Naive thymus-derived CD4-positive, alpha-beta T cell (primary cell): ENCODE measurements at regions not wholly inside any gene's neighbourhood (a gene's known extent, or its start where the extent isn't known, plus 50 kb on each side); places are given as distances from the start of the nearest gene placed in this dataset.
A peak's percentile ranks its signal among the peaks of the same experiment; 100 is the strongest.

Experiments
- ATAC-seq: fragments of 150-1000 bp; cut with Tn5 transposase; 2 replicates; pipeline ENCODE4 v1.10.0; 2021; ENCODE audit warnings: mild to moderate bottlenecking, moderate library complexity
- CTCF ChIA-PET: fragments of 350-600 bp; sonication (Branson Sonifier 250); formaldehyde crosslinking; loops from one replicate; lab custom pipeline; 2021; ENCODE audit warnings: antibody characterized with exemption; lab: Charles Lee
- POLR2A ChIA-PET: fragments of 350-600 bp; sonication (Branson Sonifier 250); formaldehyde crosslinking; loops from one replicate; lab custom pipeline; 2021; ENCODE audit warnings: antibody characterized with exemption, inconsistent platforms; lab: Charles Lee
- DNase-seq, 9 donors: peaks; one replicate each; pipeline versions ENCODE4 v3.0.0 to v3.0.0-alpha.2; 2020 to 2022; ENCODE audit warnings: mixed read lengths in 1 of 9
- H3K27ac ChIP-seq: one replicate; pipeline ENCODE4 v1.7.0; 2013; ENCODE audit warnings: mild to moderate bottlenecking, low read depth, low read length, moderate library complexity
- H3K27me3 ChIP-seq, 2 donors: one replicate each; pipeline ENCODE4 v1.7.0; 2013; ENCODE audit warnings: low read length in 2 of 2, mild to moderate bottlenecking in 2 of 2, moderate library complexity in 2 of 2; ENCODE audit not compliant: control insufficient read depth in 2 of 2, insufficient read depth in 2 of 2
- H3K36me3 ChIP-seq, 3 experiments: 1 replicate in 2 of 3; 2 replicates in 1 of 3; pipeline ENCODE4 v1.7.0; 2013; ENCODE audit warnings: low read length in 3 of 3, mild to moderate bottlenecking in 3 of 3, moderate library complexity in 1 of 3; ENCODE audit not compliant: insufficient read depth in 3 of 3, control insufficient read depth in 2 of 3
- H3K4me1 ChIP-seq, 2 donors: one replicate each; pipeline ENCODE4 v1.7.0; 2013; ENCODE audit warnings: low read length in 2 of 2, mild to moderate bottlenecking in 2 of 2, moderate library complexity in 1 of 2; ENCODE audit not compliant: control insufficient read depth in 2 of 2, insufficient read depth in 2 of 2
- H3K4me3 ChIP-seq: 2 replicates; pipeline ENCODE4 v1.7.0; 2013; ENCODE audit warnings: mild to moderate bottlenecking, low read length
- H3K9me3 ChIP-seq, 3 experiments: 1 replicate in 2 of 3; 2 replicates in 1 of 3; pipeline ENCODE4 v1.7.0; 2013; ENCODE audit warnings: low read length in 3 of 3; ENCODE audit not compliant: control insufficient read depth in 2 of 3
- H3K27ac Mint-ChIP-seq, 9 donors: one replicate each; pipeline ENCODE4 v1.8.0; 2020 to 2022; ENCODE audit warnings: mixed read lengths in 9 of 9, mild to moderate bottlenecking in 8 of 9, moderate library complexity in 5 of 9, inconsistent platforms in 2 of 9
- H3K27me3 Mint-ChIP-seq, 5 donors: one replicate each; pipeline ENCODE4 v1.8.0; 2021 to 2022; ENCODE audit warnings: mixed read lengths in 5 of 5, mild to moderate bottlenecking in 1 of 5
- H3K36me3 Mint-ChIP-seq, 5 donors: one replicate each; pipeline ENCODE4 v1.8.0; 2020 to 2022; ENCODE audit warnings: mixed read lengths in 5 of 5, mild to moderate bottlenecking in 3 of 5, inconsistent platforms in 1 of 5
- H3K4me1 Mint-ChIP-seq, 7 donors: one replicate each; pipeline ENCODE4 v1.8.0; 2020 to 2022; ENCODE audit warnings: mixed read lengths in 7 of 7, mild to moderate bottlenecking in 3 of 7, inconsistent platforms in 1 of 7
- H3K4me3 Mint-ChIP-seq, 10 donors: one replicate each; pipeline ENCODE4 v1.8.0; 2020 to 2022; ENCODE audit warnings: mild to moderate bottlenecking in 10 of 10, mixed read lengths in 10 of 10, moderate library complexity in 6 of 10, inconsistent platforms in 2 of 10
- H3K9me3 Mint-ChIP-seq, 11 donors: one replicate each; pipeline ENCODE4 v1.8.0; 2020 to 2022; ENCODE audit warnings: mixed read lengths in 11 of 11, mild to moderate bottlenecking in 4 of 11, inconsistent platforms in 1 of 11, moderate library complexity in 1 of 11
- intact Hi-C, 2 donors: fragments of 100-400 bp; cut with micrococcal nuclease; formaldehyde crosslinking; loops; one replicate each; pipeline ENCODE4 v1.15.1; 2023

DNA sequence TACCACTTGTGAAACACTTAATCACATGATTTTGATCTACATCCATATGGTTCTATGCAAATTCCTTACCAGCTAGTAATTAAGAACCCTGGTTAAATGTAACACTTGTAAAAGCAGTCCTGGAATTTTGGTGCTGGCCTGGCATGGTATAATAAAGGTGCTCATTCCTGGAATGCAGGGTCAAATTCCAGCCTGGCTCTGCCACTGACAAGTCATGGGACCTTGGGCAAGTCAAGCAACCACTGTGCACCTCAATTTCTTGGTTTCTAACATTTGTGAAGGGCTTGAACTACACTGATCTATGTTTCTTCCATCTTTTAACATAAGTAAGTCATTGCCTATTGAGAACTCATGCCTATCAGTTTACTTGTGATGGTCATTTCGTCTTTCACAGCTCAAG is 91.9 kb upstream of the PIK3CG start:
- Mint-ChIP-seq H3K4me1 (peaks cover 2 to 18% (median 6%) of the 10 kb centered on the region in 7 donors), H3K27ac (peak overlapping the region in 1 of 9 donors; percentile 31), H3K9me3 (peaks cover 0 to 7% (median 0%) of the 10 kb centered on the region in 11 donors), H3K4me3 (no peak overlapping the region), H3K36me3 (peaks cover 0 to 6% (median 3%) of the 10 kb centered on the region in 5 donors), H3K27me3 (peaks cover 0 to 12% (median 0%) of the 10 kb centered on the region in 5 donors)
- ChIA-PET POLR2A (no interaction called here), CTCF (no interaction called here)
- intact Hi-C loops: no loop called here
- no peaks in the 10 kb centered on the region for H3K36me3 ChIP-seq
- H3K27me3 ChIP-seq: no peaks in the 10 kb centered on the region
- DNase-seq (no peak), ATAC-seq (no peak)
- peaks cover 0 to 3% of the 10 kb centered on the region in 2 donors for H3K4me1 ChIP-seq
- H3K4me3 ChIP-seq: no peak overlapping the region
- H3K27ac ChIP-seq: no peak overlapping the region
- H3K9me3 ChIP-seq: no peaks in the 10 kb centered on the region

DNA sequence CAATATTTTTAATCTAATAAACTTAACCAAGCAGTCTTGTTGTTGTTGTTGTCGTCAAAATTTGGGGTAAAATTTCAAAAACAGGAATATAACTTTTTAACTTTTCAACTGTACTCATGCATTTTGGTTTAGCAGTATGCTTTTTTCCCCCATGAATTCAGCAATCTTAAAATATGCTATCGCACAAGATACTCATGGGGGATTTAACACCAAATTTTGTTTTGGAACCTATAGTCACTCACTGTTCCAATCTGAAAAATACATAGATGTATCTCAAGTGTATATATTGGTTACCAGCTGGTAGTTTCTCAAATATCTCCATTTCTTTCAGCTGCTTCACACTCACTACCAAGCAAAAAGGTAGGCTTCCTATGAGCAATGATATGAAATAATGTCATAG is 91.4 kb upstream of the PIK3CG start:
- ChIA-PET CTCF (no interaction called here), POLR2A (no interaction called here)
- Mint-ChIP-seq H3K9me3 (peaks cover 0 to 7% (median 0%) of the 10 kb centered on the region in 11 donors), H3K4me3 (no peak overlapping the region), H3K27me3 (peaks cover 0 to 12% (median 0%) of the 10 kb centered on the region in 5 donors), H3K4me1 (peaks cover 0 to 16% (median 1%) of the 10 kb centered on the region in 7 donors), H3K27ac (no peak overlapping the region), H3K36me3 (peaks cover 0 to 6% (median 3%) of the 10 kb centered on the region in 5 donors)
- Histone ChIP-seq H3K4me3 (no peak overlapping the region), H3K9me3 (no peaks in the 10 kb centered on the region), H3K4me1 (no peaks in the 10 kb centered on the region), H3K27me3 (no peaks in the 10 kb centered on the region), H3K27ac (no peak overlapping the region), H3K36me3 (no peaks in the 10 kb centered on the region)
- no peak for ATAC-seq
- no peak for DNase-seq
- intact Hi-C loops: no loop called here

DNA sequence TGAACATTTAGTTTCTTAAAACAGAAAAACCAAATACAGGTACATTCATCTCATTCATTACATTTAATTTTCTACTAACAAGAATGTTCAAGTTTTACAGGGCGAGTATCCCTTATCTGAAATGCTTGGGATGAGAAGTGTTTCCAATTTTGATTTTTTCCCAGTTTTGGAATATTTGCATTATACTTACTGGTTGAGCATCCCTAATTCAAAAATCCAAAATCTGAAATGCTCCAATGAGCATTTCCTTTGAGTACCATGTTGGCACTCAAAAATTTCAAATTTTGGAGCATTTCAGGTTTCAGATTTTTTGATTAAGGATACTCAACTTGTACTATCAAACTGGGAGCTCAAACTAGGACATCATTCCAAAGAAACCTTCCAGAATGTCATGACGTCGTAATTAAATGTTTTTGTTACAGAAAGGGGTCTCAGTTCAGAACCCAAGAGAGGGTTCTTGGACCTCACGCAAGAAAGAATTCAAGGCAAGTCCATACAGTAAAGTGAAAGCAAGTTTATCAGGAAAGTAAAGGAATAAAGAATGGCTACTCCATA is 90.8 kb upstream of the PIK3CG start:
- Histone ChIP-seq H3K4me3 (no peak overlapping the region), H3K9me3 (no peaks in the 10 kb centered on the region), H3K4me1 (no peaks in the 10 kb centered on the region), H3K27me3 (no peaks in the 10 kb centered on the region), H3K27ac (no peak overlapping the region), H3K36me3 (no peaks in the 10 kb centered on the region)
- DNase-seq: no peak
- Mint-ChIP-seq H3K9me3 (peaks cover 0 to 7% (median 0%) of the 10 kb centered on the region in 11 donors), H3K4me1 (peaks cover 0 to 12% (median 0%) of the 10 kb centered on the region in 7 donors), H3K36me3 (peaks cover 0 to 6% (median 3%) of the 10 kb centered on the region in 5 donors), H3K27ac (no peak overlapping the region), H3K27me3 (peaks cover 0 to 12% (median 0%) of the 10 kb centered on the region in 5 donors), H3K4me3 (no peak overlapping the region)
- ATAC-seq: no peak
- CTCF ChIA-PET: no interaction called here
- POLR2A ChIA-PET: no interaction called here
- intact Hi-C loops: no loop called here

DNA sequence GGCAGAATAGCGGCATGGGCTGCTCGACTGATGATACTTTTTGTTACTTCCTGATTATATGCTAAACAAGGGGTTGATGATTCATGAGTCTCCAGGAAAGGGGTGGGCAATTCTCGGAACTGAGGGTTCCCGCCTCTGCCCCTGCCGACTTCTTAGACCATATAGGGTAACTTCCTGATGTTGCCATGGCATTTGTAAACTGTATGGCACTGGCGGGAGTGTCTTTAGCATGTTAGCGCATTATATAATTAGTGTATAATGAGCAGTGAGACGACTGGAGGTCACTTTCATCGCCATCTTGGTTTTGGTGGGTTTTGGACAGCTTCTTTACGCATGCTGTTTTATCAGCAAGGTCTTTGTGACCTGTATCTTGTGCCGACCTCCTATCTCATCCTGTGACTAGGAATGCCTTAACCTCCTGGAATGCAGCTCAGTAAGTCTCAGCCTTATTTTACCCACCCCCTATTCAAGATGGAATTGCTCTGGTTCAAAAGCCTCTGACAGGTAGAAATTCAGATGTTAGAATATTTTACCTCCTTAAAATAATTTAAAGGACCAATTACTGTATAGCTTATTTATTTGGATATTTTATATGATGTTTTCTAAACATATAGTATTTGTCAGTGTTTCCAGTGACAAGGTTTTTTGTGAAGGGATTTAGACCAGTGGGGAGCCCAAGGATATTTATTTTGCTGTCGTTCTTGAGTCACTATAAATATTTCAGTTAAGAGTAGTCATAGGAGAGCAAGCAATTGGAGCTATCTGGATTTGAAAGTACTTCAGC is 90.1 kb upstream of the PIK3CG start:
- no peak overlapping the region for H3K4me3 Mint-ChIP-seq
- CTCF ChIA-PET: interaction anchor here (0.7 kb wide), 1 partner anchor 19 kb away, joined by 3 read pairs; no protein-coding TSS in a partner anchor
- H3K36me3 Mint-ChIP-seq: peaks cover 0 to 6% (median 3%) of the 10 kb centered on the region in 5 donors
- no peak for DNase-seq
- POLR2A ChIA-PET: no interaction called here
- intact Hi-C loops: no loop called here
- no peaks in the 10 kb centered on the region for H3K27me3 ChIP-seq
- peaks cover 0 to 10% (median 0%) of the 10 kb centered on the region in 7 donors for H3K4me1 Mint-ChIP-seq
- ATAC-seq: peak; percentile 29
- H3K4me1 ChIP-seq: no peaks in the 10 kb centered on the region
- H3K27me3 Mint-ChIP-seq: peaks cover 0 to 12% (median 0%) of the 10 kb centered on the region in 5 donors
- H3K36me3 ChIP-seq: no peaks in the 10 kb centered on the region
- no peak overlapping the region for H3K27ac ChIP-seq
- H3K4me3 ChIP-seq: no peak overlapping the region
- H3K9me3 Mint-ChIP-seq: peaks cover 0 to 7% (median 0%) of the 10 kb centered on the region in 11 donors
- H3K27ac Mint-ChIP-seq: no peak overlapping the region
- no peaks in the 10 kb centered on the region for H3K9me3 ChIP-seq

DNA sequence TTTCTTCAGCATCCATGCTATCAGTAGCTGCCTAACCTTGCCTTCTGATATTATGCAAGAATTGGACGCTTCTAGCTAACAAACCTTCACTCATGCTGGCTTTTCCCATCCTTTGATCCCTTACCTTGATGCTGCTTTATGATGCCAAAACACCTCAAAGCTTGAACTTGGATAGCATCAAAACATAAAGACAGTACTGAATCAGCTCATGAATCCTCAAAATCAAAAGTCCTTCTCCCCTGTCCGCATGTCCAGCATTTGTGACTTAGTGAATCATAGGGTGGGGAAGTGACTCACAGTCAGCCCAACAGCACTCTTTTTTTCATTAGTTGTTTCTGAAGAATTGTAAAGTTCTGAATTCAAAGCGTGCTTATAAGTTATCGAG is 89.5 kb upstream of the PIK3CG start:
- ATAC-seq (no peak), DNase-seq (no peak)
- Histone ChIP-seq H3K9me3 (no peaks in the 10 kb centered on the region), H3K27ac (no peak overlapping the region), H3K27me3 (no peaks in the 10 kb centered on the region), H3K4me3 (no peak overlapping the region), H3K36me3 (no peaks in the 10 kb centered on the region), H3K4me1 (no peaks in the 10 kb centered on the region)
- H3K9me3 Mint-ChIP-seq: peaks cover 0 to 7% (median 0%) of the 10 kb centered on the region in 11 donors
- ChIA-PET POLR2A (no interaction called here), CTCF (interaction anchor here (0.7 kb wide), 1 partner anchor 18 kb away, joined by 3 read pairs; no protein-coding TSS in a partner anchor)
- H3K27me3 Mint-ChIP-seq: peaks cover 0 to 12% (median 0%) of the 10 kb centered on the region in 5 donors
- peaks cover 0 to 6% (median 3%) of the 10 kb centered on the region in 5 donors for H3K36me3 Mint-ChIP-seq
- intact Hi-C loops: no loop called here
- H3K4me1 Mint-ChIP-seq: peaks cover 0 to 9% (median 0%) of the 10 kb centered on the region in 7 donors
- no peak overlapping the region for H3K27ac Mint-ChIP-seq
- no peak overlapping the region for H3K4me3 Mint-ChIP-seq

DNA sequence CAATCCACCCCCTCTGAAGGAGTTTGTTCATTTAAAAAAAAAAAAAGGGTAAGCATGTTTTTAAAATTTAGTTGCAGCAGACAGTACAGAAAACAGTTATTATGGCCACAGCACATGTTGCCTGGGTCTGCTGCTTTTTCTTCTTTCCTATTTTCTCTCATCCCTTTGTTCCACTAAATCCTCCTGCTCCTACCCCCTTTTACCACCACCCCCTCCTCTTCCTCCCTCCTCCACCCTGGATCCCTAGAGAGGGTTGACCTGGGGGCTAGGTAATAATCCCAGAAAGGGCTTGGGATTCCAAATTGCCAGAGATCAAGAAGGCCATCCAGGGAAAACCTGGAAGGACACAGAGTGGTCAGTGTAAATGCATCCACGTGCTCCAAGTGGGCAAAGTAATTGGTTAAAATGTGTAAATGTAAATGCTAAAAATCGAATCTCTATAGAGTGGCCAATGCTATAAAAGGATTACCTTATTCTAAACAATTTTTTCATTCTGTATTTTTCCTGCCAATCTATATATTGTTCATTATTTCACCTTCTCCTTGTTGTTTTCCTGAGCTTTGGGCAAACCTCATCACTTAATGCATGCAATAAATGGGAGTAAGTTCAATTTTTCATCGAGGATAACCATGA is 89.0 kb upstream of the PIK3CG start:
- Mint-ChIP-seq H3K4me1 (peaks cover 0 to 9% (median 0%) of the 10 kb centered on the region in 7 donors), H3K27me3 (peaks cover 0 to 12% (median 0%) of the 10 kb centered on the region in 5 donors), H3K4me3 (no peak overlapping the region), H3K27ac (no peak overlapping the region), H3K9me3 (peaks cover 0 to 7% (median 0%) of the 10 kb centered on the region in 11 donors), H3K36me3 (peaks cover 0 to 6% (median 3%) of the 10 kb centered on the region in 5 donors)
- H3K9me3 ChIP-seq: no peaks in the 10 kb centered on the region
- intact Hi-C loops: no loop called here
- no peaks in the 10 kb centered on the region for H3K27me3 ChIP-seq
- H3K4me1 ChIP-seq: no peaks in the 10 kb centered on the region
- no peak overlapping the region for H3K27ac ChIP-seq
- no peak overlapping the region for H3K4me3 ChIP-seq
- DNase-seq (no peak), ATAC-seq (no peak)
- no peaks in the 10 kb centered on the region for H3K36me3 ChIP-seq
- POLR2A ChIA-PET: no interaction called here
- CTCF ChIA-PET: no interaction called here
